Activated naive CD8-positive, alpha-beta T cell treated with anti-CD3 and anti-CD28 coated beads, Interleukin-2, amount 10 ng/mL, durations not matched to agents 7 days and 5 days (primary cell): ENCODE measurements at regions not wholly inside any gene's neighbourhood (a gene's known extent, or its start where the extent isn't known, plus 50 kb on each side); places are given as distances from the start of the nearest gene placed in this dataset.

ENCODE experiments used
- ATAC-seq: fragments of 150-1000 bp; cut with Tn5 transposase; one replicate; pipeline ENCODE4 v1.10.0; 2021; ENCODE audit warnings: low read depth, moderate library complexity
- POLR2A ChIA-PET: fragments of 350-600 bp; sonication (Branson Sonifier 250); formaldehyde crosslinking; loops from one replicate; lab custom pipeline; 2021; ENCODE audit warnings: antibody characterized with exemption; lab: Charles Lee
- DNase-seq: peaks from one replicate; pipeline ENCODE4 v3.0.0; 2021
- H3K27ac Mint-ChIP-seq: one replicate; pipeline ENCODE4 v1.8.0; 2022; ENCODE audit warnings: mild to moderate bottlenecking, mixed read lengths
- H3K27me3 Mint-ChIP-seq: one replicate; pipeline ENCODE4 v1.8.0; 2022; ENCODE audit warnings: mild to moderate bottlenecking, moderate library complexity, mixed read lengths
- H3K36me3 Mint-ChIP-seq: one replicate; pipeline ENCODE4 v1.8.0; 2021; ENCODE audit warnings: mild to moderate bottlenecking, mixed read lengths
- H3K4me1 Mint-ChIP-seq: one replicate; pipeline ENCODE4 v1.8.0; 2021; ENCODE audit warnings: mixed read lengths
- H3K4me3 Mint-ChIP-seq: one replicate; pipeline ENCODE4 v1.8.0; 2022; ENCODE audit warnings: mild to moderate bottlenecking, moderate library complexity, mixed read lengths
- H3K9me3 Mint-ChIP-seq: one replicate; pipeline ENCODE4 v1.8.0; 2021; ENCODE audit warnings: mixed read lengths

DNA sequence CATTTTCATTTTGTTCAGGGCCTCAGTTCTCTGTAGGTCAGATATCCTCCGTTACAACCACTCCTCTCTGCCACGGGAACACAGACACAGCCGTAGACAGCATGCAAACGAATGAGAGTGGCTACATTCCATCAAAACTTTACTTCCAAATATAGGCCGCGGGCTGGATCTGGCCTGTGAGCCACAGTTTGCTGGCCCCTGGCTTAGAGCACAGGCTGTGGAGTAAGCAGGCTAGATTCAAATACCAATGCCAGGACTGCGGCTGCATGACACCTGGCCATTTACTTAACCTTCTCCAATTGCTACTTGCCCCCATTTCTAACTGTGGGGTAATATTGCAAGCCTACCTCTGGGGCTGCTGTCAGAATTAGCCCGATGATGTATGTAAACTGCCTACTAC is 325.8 kb upstream of the POU3F3 start:
- POLR2A ChIA-PET = no interaction called here
- no peak for ATAC-seq
- Mint-ChIP-seq H3K9me3 (no peaks in the 10 kb centered on the region), H3K36me3 (no peaks in the 10 kb centered on the region), H3K4me3 (no peak overlapping the region), H3K27ac (no peak overlapping the region), H3K27me3 (peaks cover 2% of the 10 kb centered on the region), H3K4me1 (no peaks in the 10 kb centered on the region)
- no peak for DNase-seq

DNA sequence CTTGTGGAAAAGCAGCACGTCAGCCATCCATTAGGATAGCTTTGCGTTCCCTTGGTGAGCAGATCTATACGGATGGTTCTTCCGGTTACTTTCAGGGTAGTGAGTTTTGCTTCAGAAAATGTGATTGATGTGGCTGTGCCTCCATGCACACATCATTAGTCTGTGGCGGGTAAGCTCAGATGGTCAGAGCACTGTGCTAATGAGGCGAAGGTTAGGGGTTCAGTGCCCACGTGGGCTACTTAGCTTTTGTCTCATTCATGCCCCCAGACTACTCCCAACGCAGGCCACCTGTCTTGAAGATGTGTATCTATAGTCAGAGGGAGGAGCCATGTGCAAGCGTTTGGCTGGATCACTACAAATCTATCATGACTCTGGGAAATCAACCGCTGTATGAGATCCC is 322.8 kb upstream of the POU3F3 start:
- H3K27ac Mint-ChIP-seq = no peak overlapping the region
- H3K9me3 Mint-ChIP-seq = no peaks in the 10 kb centered on the region
- POLR2A ChIA-PET = no interaction called here
- no peaks in the 10 kb centered on the region for H3K36me3 Mint-ChIP-seq
- ATAC-seq (no peak), DNase-seq (no peak)
- H3K4me3 Mint-ChIP-seq = no peak overlapping the region
- H3K27me3 Mint-ChIP-seq = peaks cover 2% of the 10 kb centered on the region
- no peaks in the 10 kb centered on the region for H3K4me1 Mint-ChIP-seq

DNA sequence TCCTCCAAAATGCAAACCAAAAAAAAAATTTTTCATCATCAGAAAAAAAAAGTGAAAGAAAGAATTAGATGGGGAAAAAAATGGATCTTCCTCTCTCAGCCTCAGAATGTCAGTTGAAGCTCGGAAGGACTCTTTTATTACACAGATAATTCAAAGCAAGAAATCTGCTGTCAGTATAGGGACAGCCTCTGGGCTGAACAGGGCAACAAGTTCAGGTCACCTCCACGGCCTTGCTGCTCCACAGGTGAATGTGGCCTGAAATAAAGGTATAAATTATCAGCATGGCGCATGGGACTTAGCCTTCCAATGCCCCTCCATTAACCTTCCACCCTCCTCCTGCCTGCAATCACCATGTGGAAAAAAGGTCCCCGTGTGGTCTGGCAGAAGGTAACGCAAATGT is 316.8 kb upstream of the POU3F3 start:
- Mint-ChIP-seq H3K4me1 (peaks cover 6% of the 10 kb centered on the region), H3K27me3 (no peaks in the 10 kb centered on the region), H3K4me3 (no peak overlapping the region), H3K36me3 (no peaks in the 10 kb centered on the region), H3K9me3 (no peaks in the 10 kb centered on the region), H3K27ac (no peak overlapping the region)
- ATAC-seq (no peak), DNase-seq (no peak)
- POLR2A ChIA-PET = no interaction called here

- Mint-ChIP-seq H3K36me3 (no peaks in the 10 kb centered on the region), H3K4me1 (peaks cover 6% of the 10 kb centered on the region), H3K27me3 (no peaks in the 10 kb centered on the region), H3K27ac (no peak overlapping the region), H3K4me3 (no peak overlapping the region), H3K9me3 (no peaks in the 10 kb centered on the region)
- ATAC-seq = no peak
- no peak for DNase-seq
- POLR2A ChIA-PET = no interaction called here
Measured at GRCh38 chr2:104538077-104538476, 315.8 kb upstream of the POU3F3 start.

- POLR2A ChIA-PET = no interaction called here
- DNase-seq = no peak
- Mint-ChIP-seq H3K9me3 (no peaks in the 10 kb centered on the region), H3K27ac (no peak overlapping the region), H3K36me3 (no peaks in the 10 kb centered on the region), H3K4me1 (peaks cover 6% of the 10 kb centered on the region), H3K4me3 (no peak overlapping the region), H3K27me3 (no peaks in the 10 kb centered on the region)
- ATAC-seq = peak; percentile 39
Measured at GRCh38 chr2:104539649-104540048, 314.3 kb upstream of the POU3F3 start.

DNA sequence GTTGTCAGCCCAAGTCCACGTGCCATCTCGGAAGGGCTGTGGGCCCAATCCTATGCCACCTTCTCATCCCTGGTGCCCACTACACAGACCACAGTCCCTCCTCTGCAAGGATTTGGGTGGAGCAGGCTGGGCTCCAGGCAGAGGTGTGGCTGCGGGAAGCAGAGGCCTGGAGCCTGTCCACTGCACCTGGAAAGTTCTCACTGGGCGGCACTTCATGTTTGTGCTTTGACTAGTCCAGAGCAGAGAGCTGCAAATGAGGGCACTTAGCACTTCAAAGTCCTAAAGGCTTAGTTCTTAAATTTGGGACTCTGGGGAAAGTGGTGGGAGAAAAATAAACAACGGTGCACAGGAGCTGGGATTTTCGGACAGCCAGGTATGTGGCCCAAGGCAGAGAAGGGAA is 308.9 kb upstream of the POU3F3 start:
- POLR2A ChIA-PET = no interaction called here
- DNase-seq (no peak), ATAC-seq (no peak)
- peaks cover 3% of the 10 kb centered on the region for H3K27me3 Mint-ChIP-seq
- no peak overlapping the region for H3K27ac Mint-ChIP-seq
- no peaks in the 10 kb centered on the region for H3K36me3 Mint-ChIP-seq
- no peaks in the 10 kb centered on the region for H3K9me3 Mint-ChIP-seq
- no peaks in the 10 kb centered on the region for H3K4me1 Mint-ChIP-seq
- no peak overlapping the region for H3K4me3 Mint-ChIP-seq

- H3K27ac Mint-ChIP-seq = no peak overlapping the region
- POLR2A ChIA-PET = no interaction called here
- no peak for ATAC-seq
- H3K27me3 Mint-ChIP-seq = peaks cover 3% of the 10 kb centered on the region
- H3K4me1 Mint-ChIP-seq = no peaks in the 10 kb centered on the region
- no peak for DNase-seq
- H3K36me3 Mint-ChIP-seq = no peaks in the 10 kb centered on the region
- no peak overlapping the region for H3K4me3 Mint-ChIP-seq
- H3K9me3 Mint-ChIP-seq = no peaks in the 10 kb centered on the region
Measured at GRCh38 chr2:104546537-104546936, 307.4 kb upstream of the POU3F3 start.

DNA sequence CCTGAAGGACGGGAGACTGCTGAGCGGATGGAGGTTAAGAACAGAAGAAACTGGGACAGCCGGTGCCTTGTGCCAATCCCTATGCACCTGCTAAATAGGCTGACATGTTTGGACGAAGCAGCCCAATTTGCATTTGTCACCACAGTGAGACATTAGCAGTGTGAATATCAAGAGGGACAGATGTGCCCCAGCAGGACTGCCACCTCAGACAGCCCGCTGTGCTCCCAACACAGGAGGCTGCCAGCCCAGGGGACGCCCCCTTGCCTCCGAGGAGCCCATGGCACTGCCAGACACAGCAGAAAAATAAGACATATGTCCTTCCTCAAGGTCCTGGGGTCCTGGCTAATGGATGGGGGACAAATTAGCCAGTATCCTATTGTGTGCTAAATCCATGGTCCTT is 306.7 kb upstream of the POU3F3 start:
- Mint-ChIP-seq H3K9me3 (no peaks in the 10 kb centered on the region), H3K36me3 (no peaks in the 10 kb centered on the region), H3K4me1 (no peaks in the 10 kb centered on the region), H3K27ac (no peak overlapping the region), H3K4me3 (no peak overlapping the region), H3K27me3 (peaks cover 3% of the 10 kb centered on the region)
- ATAC-seq (no peak), DNase-seq (no peak)
- POLR2A ChIA-PET = no interaction called here

- H3K4me3 Mint-ChIP-seq = no peak overlapping the region
- POLR2A ChIA-PET = no interaction called here
- ATAC-seq = no peak
- no peak overlapping the region for H3K27ac Mint-ChIP-seq
- no peaks in the 10 kb centered on the region for H3K4me1 Mint-ChIP-seq
- H3K36me3 Mint-ChIP-seq = no peaks in the 10 kb centered on the region
- no peaks in the 10 kb centered on the region for H3K27me3 Mint-ChIP-seq
- H3K9me3 Mint-ChIP-seq = no peaks in the 10 kb centered on the region
- no peak for DNase-seq
Measured at GRCh38 chr2:104561251-104561650, 292.7 kb upstream of the POU3F3 start.

GRCh38 chr2:104562537-104562936 is 291.4 kb upstream of the POU3F3 start:
- no peak overlapping the region for H3K27ac Mint-ChIP-seq

GRCh38 chr2:104563398-104563996 is 290.4 kb upstream of the POU3F3 start:
- DNase-seq = no peak
- POLR2A ChIA-PET = no interaction called here
- no peak overlapping the region for H3K4me3 Mint-ChIP-seq

More at GRCh38 chr2:104562537-104562936, 291.4 kb upstream of the POU3F3 start:
- Mint-ChIP-seq H3K27me3 (no peaks in the 10 kb centered on the region), H3K4me1 (no peaks in the 10 kb centered on the region), H3K4me3 (no peak overlapping the region), H3K9me3 (no peaks in the 10 kb centered on the region), H3K36me3 (no peaks in the 10 kb centered on the region)
- ATAC-seq (no peak), DNase-seq (no peak)
- POLR2A ChIA-PET = no interaction called here

GRCh38 chr2:104568247-104568646 is 285.7 kb upstream of the POU3F3 start:
- no peaks in the 10 kb centered on the region for H3K9me3 Mint-ChIP-seq
- POLR2A ChIA-PET = no interaction called here
- no peaks in the 10 kb centered on the region for H3K36me3 Mint-ChIP-seq
- no peak overlapping the region for H3K27ac Mint-ChIP-seq
- H3K4me1 Mint-ChIP-seq = no peaks in the 10 kb centered on the region
- DNase-seq (no peak), ATAC-seq (no peak)
- no peak overlapping the region for H3K4me3 Mint-ChIP-seq
- H3K27me3 Mint-ChIP-seq = no peaks in the 10 kb centered on the region

More at GRCh38 chr2:104563398-104563996, 290.4 kb upstream of the POU3F3 start:
- Mint-ChIP-seq H3K36me3 (no peaks in the 10 kb centered on the region), H3K27ac (no peak overlapping the region), H3K27me3 (no peaks in the 10 kb centered on the region), H3K9me3 (no peaks in the 10 kb centered on the region), H3K4me1 (no peaks in the 10 kb centered on the region)
- ATAC-seq = no peak

- no peaks in the 10 kb centered on the region for H3K27me3 Mint-ChIP-seq
- H3K4me1 Mint-ChIP-seq = no peaks in the 10 kb centered on the region
- H3K9me3 Mint-ChIP-seq = no peaks in the 10 kb centered on the region
- H3K27ac Mint-ChIP-seq = no peak overlapping the region
- POLR2A ChIA-PET = no interaction called here
- no peak for ATAC-seq
- no peak for DNase-seq
- no peak overlapping the region for H3K4me3 Mint-ChIP-seq
- no peaks in the 10 kb centered on the region for H3K36me3 Mint-ChIP-seq
Measured at GRCh38 chr2:104570259-104570658, 283.7 kb upstream of the POU3F3 start.

DNA sequence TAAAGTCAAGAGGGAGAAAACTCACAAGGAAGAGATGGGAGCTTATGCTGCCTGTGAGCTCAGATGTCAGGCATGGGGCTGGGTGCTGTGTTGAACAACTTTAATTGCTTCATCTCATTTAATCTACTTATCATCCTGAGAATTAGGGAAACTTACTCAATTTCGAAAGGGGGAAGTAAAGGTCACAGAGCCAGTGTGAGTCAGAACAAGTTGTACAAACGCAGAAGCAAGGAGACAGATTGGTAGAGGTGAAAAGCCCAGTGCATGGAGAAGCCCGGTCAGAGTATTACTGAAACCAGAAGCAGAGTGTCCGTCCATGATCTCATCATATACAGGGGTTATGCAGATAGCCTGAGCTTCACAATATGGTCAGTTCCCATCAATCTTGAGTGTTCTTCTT is 281.1 kb upstream of the POU3F3 start:
- POLR2A ChIA-PET = no interaction called here
- DNase-seq (no peak), ATAC-seq (no peak)
- Mint-ChIP-seq H3K27ac (no peak overlapping the region), H3K4me1 (no peaks in the 10 kb centered on the region), H3K9me3 (no peaks in the 10 kb centered on the region), H3K27me3 (no peaks in the 10 kb centered on the region), H3K36me3 (no peaks in the 10 kb centered on the region), H3K4me3 (no peak overlapping the region)

DNA sequence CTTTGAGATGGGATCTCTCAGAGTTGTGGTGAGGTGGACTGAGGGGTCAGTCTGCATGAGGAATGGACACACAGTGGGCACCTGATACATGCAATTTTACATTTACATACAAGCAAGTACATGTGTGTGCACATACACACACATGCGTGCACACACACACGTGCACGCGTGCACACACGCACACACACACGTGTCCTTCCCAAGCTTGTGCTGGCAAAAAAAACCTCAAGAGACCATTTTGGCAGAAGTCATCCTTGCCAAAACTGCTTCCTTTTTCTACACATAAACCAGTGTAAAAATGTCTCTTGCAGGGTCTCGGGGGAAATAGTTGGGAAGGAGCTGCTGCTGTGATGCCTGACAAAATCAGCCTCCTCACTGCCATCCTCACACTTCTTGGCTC is 279.5 kb upstream of the POU3F3 start:
- no peaks in the 10 kb centered on the region for H3K9me3 Mint-ChIP-seq

More for the DNA sequence above, 279.5 kb upstream of the POU3F3 start:
- DNase-seq (no peak), ATAC-seq (no peak)
- Mint-ChIP-seq H3K4me3 (no peak overlapping the region), H3K27me3 (no peaks in the 10 kb centered on the region), H3K27ac (no peak overlapping the region), H3K36me3 (no peaks in the 10 kb centered on the region), H3K4me1 (no peaks in the 10 kb centered on the region)
- POLR2A ChIA-PET = no interaction called here
